HepG2 (cell line): ENCODE measurements at regions not wholly inside any gene's neighbourhood (a gene's known extent, or its start where the extent isn't known, plus 50 kb on each side); places are given as distances from the start of the nearest gene placed in this dataset.

Experiments used
- ATAC-seq: fragments of 200-7000 bp; cut with Tn5 transposase; 3 replicates; pipeline ENCODE4 v1.9.1; 2020; ENCODE audit warnings: mild to moderate bottlenecking, moderate library complexity
- BruUV-seq: library from RNA; stranded (reverse); fragments of 400-500 nt; replicated peaks from 2 replicates; lab custom pipeline; 2021; lab: Mats Ljungman, UMichigan
- CTCF ChIA-PET: fragments of 300-600 bp; formaldehyde crosslinking; extraction: SDS; loops from one replicate; lab custom pipeline; 2021; ENCODE audit warnings: low total read pairs, inconsistent platforms, low intra/inter-chr PET ratio; lab: Yijun Ruan, JAX
- POLR2A ChIA-PET: fragments of 350-600 bp; sonication (Branson Sonifier 250); formaldehyde crosslinking; loops from one replicate; lab custom pipeline; 2020; ENCODE audit warnings: antibody characterized with exemption, inconsistent platforms; lab: Yijun Ruan, JAX
- DNase-seq: peaks from one replicate; pipeline ENCODE4 v3.0.0-alpha.2; 2015; ENCODE audit warnings: low spot score
- FAIRE-seq: peaks from 3 replicates; lab custom pipeline; 2011; peaks lifted over from hg19 to GRCh38; lab: Jason Lieb, UNC
- H2AFZ ChIP-seq: one replicate; pipeline ENCODE4 v1.6.1; 2011; ENCODE audit warnings: low read length, inconsistent platforms
- H3K27ac ChIP-seq: fragments of 300-600 bp; 3 replicates; pipeline ENCODE4 v1.8.0; 2011; ENCODE audit warnings: mixed run types, mild to moderate bottlenecking, mixed read lengths, low read length, inconsistent platforms; ENCODE audit not compliant: insufficient read depth; ENCODE audit errors: extremely low read length
- H3K27me3 ChIP-seq, 2 experiments: fragments of 200-600 bp in 1 of 2; 2 replicates in 1 of 2; 3 replicates in 1 of 2; pipeline versions ENCODE4 v1.6.0 to v1.8.0; 2011; ENCODE audit warnings: low read length in 2 of 2, mild to moderate bottlenecking in 2 of 2, moderate library complexity in 2 of 2, inconsistent platforms in 1 of 2; ENCODE audit not compliant: insufficient read depth in 2 of 2, control insufficient read depth in 1 of 2
- H3K36me3 ChIP-seq, 2 experiments: fragments of 200-600 bp in 1 of 2; replicated peaks in 1 of 2; 2 replicates in 1 of 2; 3 replicates in 1 of 2; pipeline versions ENCODE4 v1.5.1 to v1.8.0; 2011; ENCODE audit warnings: low read length in 2 of 2, inconsistent platforms in 1 of 2; ENCODE audit not compliant: insufficient read depth in 2 of 2, control insufficient read depth in 1 of 2
- H3K4me1 ChIP-seq: 2 replicates; pipeline ENCODE4 v1.5.1; 2012; ENCODE audit warnings: low read length, inconsistent platforms; ENCODE audit not compliant: insufficient read depth
- H3K4me2 ChIP-seq: 2 replicates; pipeline ENCODE4 v1.6.0; 2011; ENCODE audit warnings: low read depth, low read length, inconsistent platforms
- H3K4me3 ChIP-seq, 3 experiments: fragments of 200-600 bp in 1 of 3; sonication (generic), shearing (Covaris generic) in 1 of 3; replicated peaks in 1 of 3; 2 replicates each; pipeline ENCODE4 v1.5.1; 2011 to 2016; ENCODE audit warnings: low read length in 3 of 3, inconsistent platforms in 2 of 3, low read depth in 2 of 3, mild to moderate bottlenecking in 2 of 3, control low read depth in 1 of 3, mixed read lengths in 1 of 3; ENCODE audit not compliant: insufficient read depth in 1 of 3
- H3K79me2 ChIP-seq: one replicate; pipeline ENCODE4 v1.6.1; 2011; ENCODE audit warnings: low read length, inconsistent platforms; ENCODE audit not compliant: insufficient read depth
- H3K9ac ChIP-seq: 2 replicates; pipeline ENCODE4 v1.6.0; 2011; ENCODE audit warnings: mild to moderate bottlenecking, low read depth, low read length, inconsistent platforms; ENCODE audit not compliant: insufficient read depth
- H3K9me3 ChIP-seq: 2 replicates; pipeline ENCODE4 v1.5.1; 2012; ENCODE audit warnings: mild to moderate bottlenecking, low read length
- H4K20me1 ChIP-seq: 2 replicates; pipeline ENCODE4 v1.6.0; 2011; ENCODE audit warnings: inconsistent platforms, mild to moderate bottlenecking, low read length, moderate library complexity; ENCODE audit not compliant: insufficient read depth
- ARNT ChIP-seq: fragments of 450-650 bp; IDR thresholded peaks from 2 replicates; pipeline ENCODE4 v1.6.1; 2017
- BATF2 ChIP-seq: sonication (generic); formaldehyde crosslinking; IDR thresholded peaks from 2 replicates; pipeline ENCODE4 v1.8.0; 2022; ENCODE audit warnings: mild to moderate bottlenecking, missing genetic modification reagents, moderate library complexity
- GTF2F1 ChIP-seq: fragments of 150-350 bp; IDR thresholded peaks from 2 replicates; pipeline ENCODE4 v1.6.1; 2014; ENCODE audit warnings: low read length
- GTF3A ChIP-seq: sonication (generic); formaldehyde crosslinking; conservative IDR thresholded peaks from 2 replicates; pipeline ENCODE4 v1.4.0; 2020; ENCODE audit warnings: mild to moderate bottlenecking, missing genetic modification reagents
- IRF9 ChIP-seq: sonication (generic); formaldehyde crosslinking; IDR thresholded peaks from 2 replicates; pipeline ENCODE4 v1.8.0; 2022; ENCODE audit warnings: missing genetic modification reagents, mild to moderate bottlenecking, borderline replicate concordance
- KDM4B ChIP-seq: sonication (generic); formaldehyde crosslinking; IDR thresholded peaks from 2 replicates; pipeline ENCODE4 v1.4.0; 2020; ENCODE audit warnings: missing genetic modification reagents
- MED1 ChIP-seq: sonication (generic); formaldehyde crosslinking; IDR thresholded peaks from 2 replicates; pipeline ENCODE4 v1.4.0; 2020; ENCODE audit warnings: missing genetic modification reagents
- STAT6 ChIP-seq: sonication (generic); formaldehyde crosslinking; IDR thresholded peaks from 2 replicates; pipeline ENCODE4 v1.4.0; 2020; ENCODE audit warnings: missing genetic modification reagents, mild to moderate bottlenecking, borderline replicate concordance
- THRA ChIP-seq: sonication (generic); formaldehyde crosslinking; IDR thresholded peaks from 2 replicates; pipeline ENCODE4 v1.4.0; 2020; ENCODE audit warnings: missing genetic modification reagents, borderline replicate concordance
- ZFP36 ChIP-seq: fragments of 150-350 bp; IDR thresholded peaks from 2 replicates; pipeline ENCODE4 v1.6.1; 2018; ENCODE audit warnings: borderline replicate concordance, low read length, low read depth; ENCODE audit not compliant: partially characterized antibody
- ZNF234 ChIP-seq: sonication (generic); formaldehyde crosslinking; conservative IDR thresholded peaks from 2 replicates; pipeline ENCODE4 v1.5.1; 2020; ENCODE audit warnings: mild to moderate bottlenecking, missing genetic modification reagents
- ZNF296 ChIP-seq: sonication (generic); formaldehyde crosslinking; conservative IDR thresholded peaks from 2 replicates; pipeline ENCODE4 v1.5.0; 2020; ENCODE audit warnings: mild to moderate bottlenecking, missing genetic modification reagents
- ZNF839 ChIP-seq: sonication (generic); formaldehyde crosslinking; IDR thresholded peaks from 2 replicates; pipeline ENCODE4 v1.4.0; 2020; ENCODE audit warnings: missing genetic modification reagents, mild to moderate bottlenecking, borderline replicate concordance
- WGBS: methylation state at CpG from one replicate; pipeline ENCODE4 v1.1.6; 2017; ENCODE audit warnings: low lambda C conversion rate; 5-methylcytosine and 5-hydroxymethylcytosine counted together
- in situ Hi-C: cut with HindIII; loops from 2 replicates; pipeline ENCODE4 v1.10.0; 2017; ENCODE audit warnings: low pct_unique_long_range_greater_than_20kb; ENCODE audit not compliant: extremely low pct_ligation_motif_present
- intact Hi-C: fragments of 100-400 bp; cut with micrococcal nuclease; formaldehyde crosslinking; loops from one replicate; pipeline ENCODE4 v1.10.0; 2022; ENCODE audit not compliant: unreplicated experiment

- H3K9ac ChIP-seq, result no peak overlapping the region
- no peak for ATAC-seq
- H3K4me3 ChIP-seq, result no peak overlapping the region
- TF ChIP-seq STAT6 (CRISPR knock-in tag) (no peak), ZFP36 (no peak), MED1 (CRISPR knock-in tag) (no peak), IRF9 (no peak), KDM4B (no peak), ZNF296 (no peak), ZNF234 (CRISPR knock-in tag) (no peak), GTF3A (CRISPR knock-in tag) (no peak), BATF2 (CRISPR knock-in tag) (no peak), THRA (no peak), ARNT (no peak), GTF2F1 (no peak), ZNF839 (CRISPR knock-in tag) (no peak)
- 3% methylated on average over 3 of the region's 3 CpGs for WGBS
- no peaks in the 10 kb centered on the region; a peak in 1 of 5 replicates for H3K27me3 ChIP-seq
- DNase-seq, result no peak
- BruUV-seq, result no TSS peak
- ChIA-PET CTCF (no interaction called here), POLR2A (no interaction called here)
- H3K79me2 ChIP-seq, result no peaks in the 10 kb centered on the region
- no peaks in the 10 kb centered on the region for H4K20me1 ChIP-seq
- H3K4me1 ChIP-seq, result no peaks in the 10 kb centered on the region
- H2AFZ ChIP-seq, result no peak overlapping the region
- in situ Hi-C loops, result no loop called here
- intact Hi-C loops, result no loop called here
- H3K4me2 ChIP-seq, result no peak overlapping the region
- H3K9me3 ChIP-seq, result no peaks in the 10 kb centered on the region
- FAIRE-seq, result no peak
- H3K36me3 ChIP-seq, result no peaks in the 10 kb centered on the region
- no peak overlapping the region for H3K27ac ChIP-seq
Observed at GRCh38 chr11:111186308-111186915, 59.1 kb upstream of the POU2AF2 start.
